ENCODE measurements at regions not wholly inside any gene's neighbourhood (a gene's known extent, or its start where the extent isn't known, plus 50 kb on each side); places are given as distances from the start of the nearest gene placed in this dataset.

- Histone ChIP-seq H3K9me1 (replicated peaks; ENCODE audit: control insufficient read depth, extremely low read depth, insufficient read depth, low read length) (no peaks in the 10 kb centered on the region), H3K27ac (ENCODE audit: insufficient read depth, low read depth, low read length) (no peak overlapping the region), H3K9ac (replicated peaks; ENCODE audit: extremely low read depth, insufficient read depth, low read length) (no peak overlapping the region), H3K36me3 (ENCODE audit: control insufficient read depth in 2 of 2, extremely low read depth in 1 of 2, insufficient read depth in 2 of 2, low read length in 2 of 2) (no peaks in the 10 kb centered on the region), H3K9me3 (replicated peaks; ENCODE audit: control insufficient read depth, insufficient read depth, low read length) (no peaks in the 10 kb centered on the region), H3K4me2 (ENCODE audit: insufficient read depth, low read length) (no peak overlapping the region), H3K4me3 (replicated peaks in 1 of 3; ENCODE audit: insufficient read depth in 1 of 3, low read depth in 1 of 3, low read length in 3 of 3) (no peak overlapping the region), H4K20me1 (replicated peaks; ENCODE audit: control insufficient read depth, extremely low read depth, insufficient read depth, low read length) (no peaks in the 10 kb centered on the region), H3K27me3 (ENCODE audit: control insufficient read depth in 2 of 2, insufficient read depth in 2 of 2, low read length in 2 of 2) (peaks cover 0 to 7% of the 10 kb centered on the region in 2 experiments), H3K79me2 (ENCODE audit: control insufficient read depth, insufficient read depth, low read length) (no peaks in the 10 kb centered on the region), H3K4me1 (ENCODE audit: control insufficient read depth, extremely low read depth, insufficient read depth, low read length) (no peaks in the 10 kb centered on the region), H2AFZ (ENCODE audit: low read depth, low read length) (no peak overlapping the region)
- POLR2A ChIA-PET = no interaction called here
- no peak for FAIRE-seq
- intact Hi-C loops (cut with micrococcal nuclease) = no loop called here
- no peak for DNase-seq (ENCODE audit: low read depth, low spot score)
- dilution Hi-C loops (cut with MboI; ENCODE audit: extremely low pct_ligation_motif_present, low sequenced_read_pairs) = no loop called here
- CTCF ChIA-PET = interaction anchor here (1.0 kb wide), 1 partner anchor 95 kb away, joined by 3 read pairs; no protein-coding TSS in a partner anchor
- TF ChIP-seq MYC (IDR thresholded peaks at IDR 0.05; ENCODE audit: low read depth, low read length) (no peak), JUN (IDR thresholded peaks at IDR 0.05; ENCODE audit: borderline replicate concordance, insufficient read depth, insufficient read length, low read depth) (no peak), EZH2 (IDR thresholded peaks at IDR 0.05; ENCODE audit: borderline replicate concordance, low read depth, low read length, severe bottlenecking) (no peak), POLR2AphosphoS5 (IDR thresholded peaks at IDR 0.05; ENCODE audit: insufficient read depth, low read depth, low read length) (no peak), FOS (IDR thresholded peaks at IDR 0.05; ENCODE audit: borderline replicate concordance, insufficient read depth, low read length) (no peak), GATA2 (IDR thresholded peaks at IDR 0.05; ENCODE audit: insufficient read depth, insufficient read length, low read depth, low read length) (no peak), POLR2A (IDR thresholded peaks at IDR 0.05; ENCODE audit: low read depth, low read length) (no peak)
- TF ChIP-seq, protein P1, sequence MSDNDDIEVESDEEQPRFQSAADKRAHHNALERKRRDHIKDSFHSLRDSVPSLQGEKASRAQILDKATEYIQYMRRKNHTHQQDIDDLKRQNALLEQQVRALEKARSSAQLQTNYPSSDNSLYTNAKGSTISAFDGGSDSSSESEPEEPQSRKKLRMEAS (IDR thresholded peaks at IDR 0.05; ENCODE audit: insufficient read depth, insufficient read length) = no peak
- TF ChIP-seq, protein P2, sequence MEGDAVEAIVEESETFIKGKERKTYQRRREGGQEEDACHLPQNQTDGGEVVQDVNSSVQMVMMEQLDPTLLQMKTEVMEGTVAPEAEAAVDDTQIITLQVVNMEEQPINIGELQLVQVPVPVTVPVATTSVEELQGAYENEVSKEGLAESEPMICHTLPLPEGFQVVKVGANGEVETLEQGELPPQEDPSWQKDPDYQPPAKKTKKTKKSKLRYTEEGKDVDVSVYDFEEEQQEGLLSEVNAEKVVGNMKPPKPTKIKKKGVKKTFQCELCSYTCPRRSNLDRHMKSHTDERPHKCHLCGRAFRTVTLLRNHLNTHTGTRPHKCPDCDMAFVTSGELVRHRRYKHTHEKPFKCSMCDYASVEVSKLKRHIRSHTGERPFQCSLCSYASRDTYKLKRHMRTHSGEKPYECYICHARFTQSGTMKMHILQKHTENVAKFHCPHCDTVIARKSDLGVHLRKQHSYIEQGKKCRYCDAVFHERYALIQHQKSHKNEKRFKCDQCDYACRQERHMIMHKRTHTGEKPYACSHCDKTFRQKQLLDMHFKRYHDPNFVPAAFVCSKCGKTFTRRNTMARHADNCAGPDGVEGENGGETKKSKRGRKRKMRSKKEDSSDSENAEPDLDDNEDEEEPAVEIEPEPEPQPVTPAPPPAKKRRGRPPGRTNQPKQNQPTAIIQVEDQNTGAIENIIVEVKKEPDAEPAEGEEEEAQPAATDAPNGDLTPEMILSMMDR (IDR thresholded peaks at IDR 0.05; ENCODE audit: extremely low read depth in 1 of 2, insufficient read depth in 1 of 2, low read depth in 1 of 2, low read length in 2 of 2) = no peak
- no TSS peak for BruUV-seq (replicated peaks)
These were observed 123.5 kb upstream of the PREP start for GRCh38 chr6:105526225-105526872.
